Type B pancreatic cell (in vitro differentiated cells): ENCODE measurements at regions not wholly inside any gene's neighbourhood (a gene's known extent, or its start where the extent isn't known, plus 50 kb on each side); places are given as distances from the start of the nearest gene placed in this dataset.

ENCODE experiments used
- DNase-seq: peaks from one replicate; pipeline ENCODE4 v3.0.0; 2021; ENCODE audit warnings: mixed read lengths; ENCODE audit not compliant: unreplicated experiment; ENCODE audit errors: extremely low spot score
- H3K27ac Mint-ChIP-seq: 2 replicates; pipeline ENCODE4 v1.8.0; 2021; ENCODE audit warnings: mild to moderate bottlenecking, mixed read lengths
- H3K27me3 Mint-ChIP-seq: 2 replicates; pipeline ENCODE4 v1.8.0; 2021; ENCODE audit warnings: mixed read lengths
- H3K36me3 Mint-ChIP-seq: 2 replicates; pipeline ENCODE4 v1.8.0; 2021; ENCODE audit warnings: mixed read lengths
- H3K4me1 Mint-ChIP-seq: one replicate; pipeline ENCODE4 v1.8.0; 2021; ENCODE audit warnings: mixed read lengths; ENCODE audit not compliant: unreplicated experiment
- H3K4me3 Mint-ChIP-seq: 2 replicates; pipeline ENCODE4 v1.8.0; 2021; ENCODE audit warnings: mild to moderate bottlenecking, mixed read lengths
- H3K9me3 Mint-ChIP-seq: 2 replicates; pipeline ENCODE4 v1.8.0; 2021; ENCODE audit warnings: mixed read lengths
- CTCF ChIP-seq: fragments of 200-600 bp; sonication (generic); conservative IDR thresholded peaks from 2 replicates; pipeline ENCODE4 v1.5.0; 2021; ENCODE audit warnings: antibody characterized with exemption, mild to moderate bottlenecking

GRCh38 chr4:36652857-36653256 lies 371.4 kb downstream of the DTHD1 start:
- no peaks in the 10 kb centered on the region for H3K4me1 Mint-ChIP-seq
- no peak overlapping the region for H3K4me3 Mint-ChIP-seq
- no peaks in the 10 kb centered on the region for H3K9me3 Mint-ChIP-seq
- H3K27ac Mint-ChIP-seq: no peak overlapping the region
- no peak for TF ChIP-seq CTCF
- H3K36me3 Mint-ChIP-seq: no peaks in the 10 kb centered on the region
- H3K27me3 Mint-ChIP-seq: no peaks in the 10 kb centered on the region
- no peak for DNase-seq

- Mint-ChIP-seq H3K4me3 (no peak overlapping the region), H3K9me3 (no peaks in the 10 kb centered on the region), H3K27me3 (peaks cover 6% of the 10 kb centered on the region), H3K36me3 (no peaks in the 10 kb centered on the region), H3K27ac (no peak overlapping the region), H3K4me1 (no peaks in the 10 kb centered on the region)
- no peak for TF ChIP-seq CTCF
- no peak for DNase-seq
Observed at GRCh38 chr4:36665985-36666527, 384.6 kb downstream of the DTHD1 start.

GRCh38 chr4:36675436-36675835 lies 394.0 kb downstream of the DTHD1 start:
- Mint-ChIP-seq H3K4me3 (no peak overlapping the region), H3K36me3 (no peaks in the 10 kb centered on the region), H3K27ac (no peak overlapping the region), H3K4me1 (peaks cover 14% of the 10 kb centered on the region), H3K27me3 (no peaks in the 10 kb centered on the region), H3K9me3 (no peaks in the 10 kb centered on the region)
- DNase-seq: no peak
- no peak for TF ChIP-seq CTCF

- no peak for DNase-seq
- Mint-ChIP-seq H3K36me3 (no peaks in the 10 kb centered on the region), H3K4me1 (peaks cover 14% of the 10 kb centered on the region), H3K4me3 (no peak overlapping the region), H3K9me3 (no peaks in the 10 kb centered on the region), H3K27me3 (no peaks in the 10 kb centered on the region), H3K27ac (no peak overlapping the region)
- no peak for TF ChIP-seq CTCF
Observed at GRCh38 chr4:36676139-36677050, 395.0 kb downstream of the DTHD1 start.

GRCh38 chr4:36677112-36677511 lies 395.7 kb downstream of the DTHD1 start:
- H3K27ac Mint-ChIP-seq: no peak overlapping the region
- H3K36me3 Mint-ChIP-seq: no peaks in the 10 kb centered on the region
- no peaks in the 10 kb centered on the region for H3K9me3 Mint-ChIP-seq

More at GRCh38 chr4:36677112-36677511, 395.7 kb downstream of the DTHD1 start:
- Mint-ChIP-seq H3K4me1 (peaks cover 20% of the 10 kb centered on the region), H3K4me3 (no peak overlapping the region), H3K27me3 (no peaks in the 10 kb centered on the region)
- DNase-seq: no peak
- no peak for TF ChIP-seq CTCF
